ENCODE measurements at regions not wholly inside any gene's neighbourhood (a gene's known extent, or its start where the extent isn't known, plus 50 kb on each side); places are given as distances from the start of the nearest gene placed in this dataset.

DNA sequence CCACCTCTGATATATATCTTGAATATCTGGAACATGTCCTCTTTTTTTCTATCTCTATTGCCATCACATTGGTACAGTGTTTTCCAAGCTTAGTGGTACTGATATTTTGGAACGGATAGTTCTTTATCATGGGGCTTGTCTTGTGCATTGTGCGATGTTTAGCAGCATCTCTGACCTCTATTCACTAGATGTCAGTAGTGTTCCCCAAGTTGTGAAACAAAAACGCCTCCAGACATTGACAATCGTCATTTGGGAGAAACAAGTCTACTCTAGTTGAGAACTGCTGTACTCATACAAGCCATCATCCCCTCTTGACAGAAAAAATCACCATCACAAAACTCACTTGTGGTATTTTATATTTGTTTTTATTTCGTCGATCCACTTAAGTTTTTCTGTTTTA lies 79.7 kb upstream of the CHODL start:
- CTCF ChIA-PET, result no interaction called here
- Histone ChIP-seq H3K4me3 (ENCODE audit: low read depth in 2 of 2, low read length in 2 of 2) (no peak overlapping the region), H3K4me1 (ENCODE audit: control insufficient read depth, insufficient read depth, low read length) (no peaks in the 10 kb centered on the region), H3K27me3 (ENCODE audit: control insufficient read depth, insufficient read depth, low read length) (no peaks in the 10 kb centered on the region), H3K9me3 (ENCODE audit: control insufficient read depth, insufficient read depth, low read depth, low read length) (no peaks in the 10 kb centered on the region), H3K36me3 (ENCODE audit: control insufficient read depth, insufficient read depth, low read length) (no peaks in the 10 kb centered on the region), H3K27ac (ENCODE audit: low read length) (no peak overlapping the region)
- ATAC-seq (no peak), DNase-seq (ENCODE audit: low read depth, low spot score) (no peak)
- intact Hi-C loops (cut with micrococcal nuclease; ENCODE audit: unreplicated experiment) (no loop called here), in situ Hi-C loops (cut with HindIII; ENCODE audit: low pct_unique_long_range_greater_than_20kb, low sequenced_read_pairs) (no loop called here)
- POLR2A ChIA-PET, result no interaction called here
- BruUV-seq (replicated peaks), result no TSS peak
- TF ChIP-seq SIN3A (IDR thresholded peaks at IDR 0.05; ENCODE audit: borderline replicate concordance, insufficient read depth, low read depth, low read length) (no peak), TCF7L2 (IDR thresholded peaks at IDR 0.05; ENCODE audit: low read depth, low read length) (no peak), POLR2AphosphoS5 (IDR thresholded peaks at IDR 0.05; ENCODE audit: low read depth, low read length) (no peak)
- TF ChIP-seq, protein P1, sequence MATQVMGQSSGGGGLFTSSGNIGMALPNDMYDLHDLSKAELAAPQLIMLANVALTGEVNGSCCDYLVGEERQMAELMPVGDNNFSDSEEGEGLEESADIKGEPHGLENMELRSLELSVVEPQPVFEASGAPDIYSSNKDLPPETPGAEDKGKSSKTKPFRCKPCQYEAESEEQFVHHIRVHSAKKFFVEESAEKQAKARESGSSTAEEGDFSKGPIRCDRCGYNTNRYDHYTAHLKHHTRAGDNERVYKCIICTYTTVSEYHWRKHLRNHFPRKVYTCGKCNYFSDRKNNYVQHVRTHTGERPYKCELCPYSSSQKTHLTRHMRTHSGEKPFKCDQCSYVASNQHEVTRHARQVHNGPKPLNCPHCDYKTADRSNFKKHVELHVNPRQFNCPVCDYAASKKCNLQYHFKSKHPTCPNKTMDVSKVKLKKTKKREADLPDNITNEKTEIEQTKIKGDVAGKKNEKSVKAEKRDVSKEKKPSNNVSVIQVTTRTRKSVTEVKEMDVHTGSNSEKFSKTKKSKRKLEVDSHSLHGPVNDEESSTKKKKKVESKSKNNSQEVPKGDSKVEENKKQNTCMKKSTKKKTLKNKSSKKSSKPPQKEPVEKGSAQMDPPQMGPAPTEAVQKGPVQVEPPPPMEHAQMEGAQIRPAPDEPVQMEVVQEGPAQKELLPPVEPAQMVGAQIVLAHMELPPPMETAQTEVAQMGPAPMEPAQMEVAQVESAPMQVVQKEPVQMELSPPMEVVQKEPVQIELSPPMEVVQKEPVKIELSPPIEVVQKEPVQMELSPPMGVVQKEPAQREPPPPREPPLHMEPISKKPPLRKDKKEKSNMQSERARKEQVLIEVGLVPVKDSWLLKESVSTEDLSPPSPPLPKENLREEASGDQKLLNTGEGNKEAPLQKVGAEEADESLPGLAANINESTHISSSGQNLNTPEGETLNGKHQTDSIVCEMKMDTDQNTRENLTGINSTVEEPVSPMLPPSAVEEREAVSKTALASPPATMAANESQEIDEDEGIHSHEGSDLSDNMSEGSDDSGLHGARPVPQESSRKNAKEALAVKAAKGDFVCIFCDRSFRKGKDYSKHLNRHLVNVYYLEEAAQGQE (IDR thresholded peaks at IDR 0.05; ENCODE audit: insufficient read depth in 1 of 2, low read depth in 2 of 2, low read length in 1 of 2), result no peak
- TF ChIP-seq, protein P2, sequence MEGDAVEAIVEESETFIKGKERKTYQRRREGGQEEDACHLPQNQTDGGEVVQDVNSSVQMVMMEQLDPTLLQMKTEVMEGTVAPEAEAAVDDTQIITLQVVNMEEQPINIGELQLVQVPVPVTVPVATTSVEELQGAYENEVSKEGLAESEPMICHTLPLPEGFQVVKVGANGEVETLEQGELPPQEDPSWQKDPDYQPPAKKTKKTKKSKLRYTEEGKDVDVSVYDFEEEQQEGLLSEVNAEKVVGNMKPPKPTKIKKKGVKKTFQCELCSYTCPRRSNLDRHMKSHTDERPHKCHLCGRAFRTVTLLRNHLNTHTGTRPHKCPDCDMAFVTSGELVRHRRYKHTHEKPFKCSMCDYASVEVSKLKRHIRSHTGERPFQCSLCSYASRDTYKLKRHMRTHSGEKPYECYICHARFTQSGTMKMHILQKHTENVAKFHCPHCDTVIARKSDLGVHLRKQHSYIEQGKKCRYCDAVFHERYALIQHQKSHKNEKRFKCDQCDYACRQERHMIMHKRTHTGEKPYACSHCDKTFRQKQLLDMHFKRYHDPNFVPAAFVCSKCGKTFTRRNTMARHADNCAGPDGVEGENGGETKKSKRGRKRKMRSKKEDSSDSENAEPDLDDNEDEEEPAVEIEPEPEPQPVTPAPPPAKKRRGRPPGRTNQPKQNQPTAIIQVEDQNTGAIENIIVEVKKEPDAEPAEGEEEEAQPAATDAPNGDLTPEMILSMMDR (IDR thresholded peaks at IDR 0.05), result no peak

DNA sequence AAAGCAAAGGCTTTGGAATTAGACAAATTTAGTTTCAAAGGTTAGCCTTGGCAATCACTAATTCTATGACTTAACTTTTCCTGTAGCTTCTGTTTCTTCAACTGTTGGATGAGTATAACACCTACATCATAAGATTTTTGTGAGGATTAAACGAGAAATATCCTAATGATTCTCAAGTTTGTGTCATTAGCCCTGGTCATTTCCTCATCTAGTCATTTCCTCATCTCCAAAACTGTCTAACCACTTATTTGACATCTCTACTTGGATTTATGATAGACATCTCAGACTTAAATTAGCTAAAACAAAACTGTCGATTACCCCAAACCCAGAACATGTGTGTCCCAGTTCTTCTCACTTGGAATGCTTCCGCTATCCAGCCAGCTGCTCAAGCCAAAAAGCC lies 80.2 kb upstream of the CHODL start:
- ChIA-PET POLR2A (no interaction called here), CTCF (no interaction called here)
- ATAC-seq (no peak), DNase-seq (ENCODE audit: low read depth, low spot score) (no peak)
- TF ChIP-seq, protein P2 (IDR thresholded peaks at IDR 0.05), result no peak
- TF ChIP-seq POLR2AphosphoS5 (IDR thresholded peaks at IDR 0.05; ENCODE audit: low read depth, low read length), result no peak
- TF ChIP-seq, protein P1 (IDR thresholded peaks at IDR 0.05; ENCODE audit: insufficient read depth in 1 of 2, low read depth in 2 of 2, low read length in 1 of 2), result no peak
- no peak for TF ChIP-seq SIN3A (IDR thresholded peaks at IDR 0.05; ENCODE audit: borderline replicate concordance, insufficient read depth, low read depth, low read length)
- no peak for TF ChIP-seq TCF7L2 (IDR thresholded peaks at IDR 0.05; ENCODE audit: low read depth, low read length)
- H3K9me3 ChIP-seq (ENCODE audit: control insufficient read depth, insufficient read depth, low read depth, low read length), result no peaks in the 10 kb centered on the region
- H3K27me3 ChIP-seq (ENCODE audit: control insufficient read depth, insufficient read depth, low read length), result no peaks in the 10 kb centered on the region
- BruUV-seq (replicated peaks), result no TSS peak
- no peaks in the 10 kb centered on the region for H3K36me3 ChIP-seq (ENCODE audit: control insufficient read depth, insufficient read depth, low read length)
- intact Hi-C loops (cut with micrococcal nuclease; ENCODE audit: unreplicated experiment), result no loop called here
- H3K27ac ChIP-seq (ENCODE audit: low read length), result no peak overlapping the region
- in situ Hi-C loops (cut with HindIII; ENCODE audit: low pct_unique_long_range_greater_than_20kb, low sequenced_read_pairs), result no loop called here
- H3K4me3 ChIP-seq (ENCODE audit: low read depth in 2 of 2, low read length in 2 of 2), result no peak overlapping the region
- no peaks in the 10 kb centered on the region for H3K4me1 ChIP-seq (ENCODE audit: control insufficient read depth, insufficient read depth, low read length)
